ENCODE measurements at regions not wholly inside any gene's neighbourhood (a gene's known extent, or its start where the extent isn't known, plus 50 kb on each side); places are given as distances from the start of the nearest gene placed in this dataset.

- TF ChIP-seq CTCF (IDR thresholded peaks at IDR 0.05; ENCODE audit: poor library complexity) (no peak), EZH2 (IDR thresholded peaks at IDR 0.05; ENCODE audit: borderline replicate concordance) (no peak)
Measured at GRCh38 chr4:105002278-105002677, 144.4 kb upstream of the TET2 start.
